ENCODE measurements at regions not wholly inside any gene's neighbourhood (a gene's known extent, or its start where the extent isn't known, plus 50 kb on each side); places are given as distances from the start of the nearest gene placed in this dataset.

- H3K27me3 ChIP-seq (ENCODE audit: low read depth): no peaks in the 10 kb centered on the region
- no peaks in the 10 kb centered on the region for H3K4me1 ChIP-seq
- ATAC-seq: no peak
Measured at GRCh38 chrX:147788641-147789350, 122.9 kb upstream of the FMR1 start.

GRCh38 chrX:147800663-147801062 lies 111.1 kb upstream of the FMR1 start:
- Histone ChIP-seq H3K27ac (no peak overlapping the region), H3K4me3 (no peak overlapping the region), H3K36me3 (no peaks in the 10 kb centered on the region), H3K9me3 (no peaks in the 10 kb centered on the region), H3K4me1 (no peaks in the 10 kb centered on the region), H3K27me3 (ENCODE audit: low read depth) (no peaks in the 10 kb centered on the region)
- DNase-seq (no peak), ATAC-seq (no peak)
- intact Hi-C loops (cut with DNase I): no loop called here
- TF ChIP-seq CTCF (IDR thresholded peaks at IDR 0.05): no peak

More at GRCh38 chrX:147788641-147789350, 122.9 kb upstream of the FMR1 start:
- TF ChIP-seq CTCF (IDR thresholded peaks at IDR 0.05): no peak
- DNase-seq: no peak
- Histone ChIP-seq H3K9me3 (no peaks in the 10 kb centered on the region), H3K36me3 (no peaks in the 10 kb centered on the region), H3K27ac (no peak overlapping the region), H3K4me3 (no peak overlapping the region)
- intact Hi-C loops (cut with DNase I): no loop called here

GRCh38 chrX:147803948-147804347 lies 107.8 kb upstream of the FMR1 start:
- H3K4me1 ChIP-seq: no peaks in the 10 kb centered on the region
- intact Hi-C loops (cut with DNase I): no loop called here
- H3K36me3 ChIP-seq: no peaks in the 10 kb centered on the region
- no peaks in the 10 kb centered on the region for H3K27me3 ChIP-seq (ENCODE audit: low read depth)
- no peak overlapping the region for H3K4me3 ChIP-seq
- H3K27ac ChIP-seq: no peak overlapping the region
- peak; percentile 41 to 47 for ATAC-seq
- no peaks in the 10 kb centered on the region for H3K9me3 ChIP-seq
- peak; percentile 33 for TF ChIP-seq CTCF (IDR thresholded peaks at IDR 0.05)
- DNase-seq: no peak

- Histone ChIP-seq H3K4me1 (no peaks in the 10 kb centered on the region), H3K27me3 (ENCODE audit: low read depth) (no peaks in the 10 kb centered on the region), H3K27ac (no peak overlapping the region), H3K4me3 (no peak overlapping the region), H3K9me3 (no peaks in the 10 kb centered on the region), H3K36me3 (no peaks in the 10 kb centered on the region)
- DNase-seq: no peak
- intact Hi-C loops (cut with DNase I): no loop called here
- no peak for ATAC-seq
- TF ChIP-seq CTCF (IDR thresholded peaks at IDR 0.05): no peak
Measured at GRCh38 chrX:147811803-147812202, 99.9 kb upstream of the FMR1 start.

DNA sequence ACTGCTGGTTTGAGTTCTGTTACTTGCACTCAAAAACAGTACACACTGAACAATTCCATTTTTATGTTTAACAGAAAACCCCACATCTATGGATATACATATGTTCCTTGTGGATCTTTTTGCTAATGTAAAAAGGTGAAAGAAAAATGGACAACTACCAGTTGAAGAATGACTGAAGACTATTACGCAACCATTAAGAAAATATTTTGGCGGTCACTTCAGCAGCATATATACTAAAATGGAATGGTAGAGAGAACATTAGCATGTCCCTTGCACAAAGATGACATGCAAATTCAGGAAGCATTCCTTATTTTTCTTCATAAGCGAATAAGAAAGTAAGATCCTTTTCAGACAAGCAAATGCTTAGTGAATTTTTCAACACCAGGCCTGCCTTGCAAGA lies 84.6 kb upstream of the FMR1 start:
- no peaks in the 10 kb centered on the region for H3K9me3 ChIP-seq
- intact Hi-C loops (cut with DNase I): no loop called here

More for the DNA sequence above, 84.6 kb upstream of the FMR1 start:
- ATAC-seq: no peak
- DNase-seq: no peak
- Histone ChIP-seq H3K27ac (no peak overlapping the region), H3K27me3 (ENCODE audit: low read depth) (no peaks in the 10 kb centered on the region), H3K4me3 (no peak overlapping the region), H3K4me1 (no peaks in the 10 kb centered on the region), H3K36me3 (no peaks in the 10 kb centered on the region)
- no peak for TF ChIP-seq CTCF (IDR thresholded peaks at IDR 0.05)
